ENCODE measurements at regions not wholly inside any gene's neighbourhood (a gene's known extent, or its start where the extent isn't known, plus 50 kb on each side); places are given as distances from the start of the nearest gene placed in this dataset.

- Histone ChIP-seq H3K79me2 (ENCODE audit: insufficient read depth, low read length) (no peaks in the 10 kb centered on the region), H3K4me1 (ENCODE audit: insufficient read depth, low read length, poor library complexity, severe bottlenecking) (no peaks in the 10 kb centered on the region), H3K36me3 (ENCODE audit: insufficient read depth, low read length) (no peaks in the 10 kb centered on the region), H2AFZ (ENCODE audit: low read length) (no peak overlapping the region), H3K9me2 (replicated peaks; ENCODE audit: low read depth, low read length) (no peaks in the 10 kb centered on the region), H4K20me1 (ENCODE audit: insufficient read depth, low read length, poor library complexity, severe bottlenecking) (no peaks in the 10 kb centered on the region), H3K27me3 (ENCODE audit: insufficient read depth, low read length, poor library complexity, severe bottlenecking) (no peaks in the 10 kb centered on the region), H3K9me3 (ENCODE audit: insufficient read depth, low read depth, low read length) (no peaks in the 10 kb centered on the region), H3K4me3 (ENCODE audit: low read length, poor library complexity, severe bottlenecking) (no peak overlapping the region), H3F3A (ENCODE audit: low read depth) (no peaks in the 10 kb centered on the region), H3K9ac (ENCODE audit: low read depth, low read length, poor library complexity, severe bottlenecking) (no peak overlapping the region), H3K4me2 (ENCODE audit: low read depth, low read length, poor library complexity, severe bottlenecking) (no peak overlapping the region)
- no peak for TF ChIP-seq EZH2phosphoT487 (IDR thresholded peaks at IDR 0.05; ENCODE audit: borderline replicate concordance)
- TF ChIP-seq, protein P1, sequence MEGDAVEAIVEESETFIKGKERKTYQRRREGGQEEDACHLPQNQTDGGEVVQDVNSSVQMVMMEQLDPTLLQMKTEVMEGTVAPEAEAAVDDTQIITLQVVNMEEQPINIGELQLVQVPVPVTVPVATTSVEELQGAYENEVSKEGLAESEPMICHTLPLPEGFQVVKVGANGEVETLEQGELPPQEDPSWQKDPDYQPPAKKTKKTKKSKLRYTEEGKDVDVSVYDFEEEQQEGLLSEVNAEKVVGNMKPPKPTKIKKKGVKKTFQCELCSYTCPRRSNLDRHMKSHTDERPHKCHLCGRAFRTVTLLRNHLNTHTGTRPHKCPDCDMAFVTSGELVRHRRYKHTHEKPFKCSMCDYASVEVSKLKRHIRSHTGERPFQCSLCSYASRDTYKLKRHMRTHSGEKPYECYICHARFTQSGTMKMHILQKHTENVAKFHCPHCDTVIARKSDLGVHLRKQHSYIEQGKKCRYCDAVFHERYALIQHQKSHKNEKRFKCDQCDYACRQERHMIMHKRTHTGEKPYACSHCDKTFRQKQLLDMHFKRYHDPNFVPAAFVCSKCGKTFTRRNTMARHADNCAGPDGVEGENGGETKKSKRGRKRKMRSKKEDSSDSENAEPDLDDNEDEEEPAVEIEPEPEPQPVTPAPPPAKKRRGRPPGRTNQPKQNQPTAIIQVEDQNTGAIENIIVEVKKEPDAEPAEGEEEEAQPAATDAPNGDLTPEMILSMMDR (conservative IDR thresholded peaks at IDR 0.05; ENCODE audit: low read length): no peak
Observed at GRCh38 chr6:56775498-56776166, 132.9 kb upstream of the DST start.

- H3K36me3 ChIP-seq (ENCODE audit: insufficient read depth, low read length): no peaks in the 10 kb centered on the region
- H3K4me3 ChIP-seq (ENCODE audit: low read length, poor library complexity, severe bottlenecking): no peak overlapping the region
- H3K27me3 ChIP-seq (ENCODE audit: insufficient read depth, low read length, poor library complexity, severe bottlenecking): no peaks in the 10 kb centered on the region
- no peaks in the 10 kb centered on the region for H4K20me1 ChIP-seq (ENCODE audit: insufficient read depth, low read length, poor library complexity, severe bottlenecking)
- peaks cover 4% of the 10 kb centered on the region for H3K4me1 ChIP-seq (ENCODE audit: insufficient read depth, low read length, poor library complexity, severe bottlenecking)
- TF ChIP-seq, protein P1 (conservative IDR thresholded peaks at IDR 0.05; ENCODE audit: low read length): no peak
- TF ChIP-seq EZH2phosphoT487 (IDR thresholded peaks at IDR 0.05; ENCODE audit: borderline replicate concordance): no peak
- no peaks in the 10 kb centered on the region for H3K9me3 ChIP-seq (ENCODE audit: insufficient read depth, low read depth, low read length)
- H2AFZ ChIP-seq (ENCODE audit: low read length): no peak overlapping the region
- H3F3A ChIP-seq (ENCODE audit: low read depth): no peaks in the 10 kb centered on the region
- no peaks in the 10 kb centered on the region for H3K79me2 ChIP-seq (ENCODE audit: insufficient read depth, low read length)
- H3K4me2 ChIP-seq (ENCODE audit: low read depth, low read length, poor library complexity, severe bottlenecking): no peak overlapping the region
- no peaks in the 10 kb centered on the region for H3K9me2 ChIP-seq (replicated peaks; ENCODE audit: low read depth, low read length)
- no peak overlapping the region for H3K9ac ChIP-seq (ENCODE audit: low read depth, low read length, poor library complexity, severe bottlenecking)
Observed at GRCh38 chr6:56772737-56773184, 130.1 kb upstream of the DST start.

DNA sequence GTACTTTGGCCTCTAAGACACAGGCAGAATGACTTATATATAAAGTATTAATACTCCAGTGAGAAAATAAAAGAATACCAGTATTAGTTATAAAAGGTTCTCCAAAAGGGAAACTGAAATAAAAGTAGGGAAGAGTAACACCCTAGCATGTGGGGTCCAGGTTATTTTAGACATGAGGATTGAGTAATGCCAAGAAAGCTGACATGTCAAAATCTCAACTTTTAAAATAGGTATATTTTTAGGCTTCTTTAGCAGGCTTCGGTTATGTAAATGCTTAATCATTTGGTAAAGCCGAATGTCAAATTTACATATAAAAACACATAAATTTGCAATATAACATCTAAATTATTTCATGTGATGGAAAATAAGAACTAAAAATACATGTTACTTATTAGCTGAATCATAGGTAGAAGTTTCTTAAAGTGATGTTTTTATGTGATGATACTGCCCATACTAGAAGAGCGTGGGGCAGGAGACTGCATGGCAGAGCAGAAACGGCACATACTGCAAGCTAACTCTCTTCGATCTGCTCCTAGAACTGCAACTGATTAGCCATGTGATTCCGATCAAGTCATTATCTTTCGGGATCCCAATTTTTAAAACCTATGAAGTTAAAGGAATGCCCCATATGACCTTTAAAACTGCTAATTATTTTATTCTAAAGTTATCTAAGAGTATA is 129.4 kb upstream of the DST start:
- Histone ChIP-seq H3K79me2 (ENCODE audit: insufficient read depth, low read length) (no peaks in the 10 kb centered on the region), H3K9me2 (replicated peaks; ENCODE audit: low read depth, low read length) (no peaks in the 10 kb centered on the region), H3K9ac (ENCODE audit: low read depth, low read length, poor library complexity, severe bottlenecking) (no peak overlapping the region), H3K4me2 (ENCODE audit: low read depth, low read length, poor library complexity, severe bottlenecking) (no peak overlapping the region), H3K36me3 (ENCODE audit: insufficient read depth, low read length) (no peaks in the 10 kb centered on the region), H2AFZ (ENCODE audit: low read length) (no peak overlapping the region), H4K20me1 (ENCODE audit: insufficient read depth, low read length, poor library complexity, severe bottlenecking) (no peaks in the 10 kb centered on the region), H3K4me3 (ENCODE audit: low read length, poor library complexity, severe bottlenecking) (no peak overlapping the region), H3F3A (ENCODE audit: low read depth) (no peaks in the 10 kb centered on the region), H3K9me3 (ENCODE audit: insufficient read depth, low read depth, low read length) (no peaks in the 10 kb centered on the region), H3K27me3 (ENCODE audit: insufficient read depth, low read length, poor library complexity, severe bottlenecking) (no peaks in the 10 kb centered on the region), H3K4me1 (ENCODE audit: insufficient read depth, low read length, poor library complexity, severe bottlenecking) (peaks cover 5% of the 10 kb centered on the region)
- TF ChIP-seq, protein P1 (conservative IDR thresholded peaks at IDR 0.05; ENCODE audit: low read length): no peak
- TF ChIP-seq EZH2phosphoT487 (IDR thresholded peaks at IDR 0.05; ENCODE audit: borderline replicate concordance): no peak
